Forelimb muscle (tissue), 1 donor: ENCODE measurements at regions not wholly inside any gene's neighbourhood (a gene's known extent, or its start where the extent isn't known, plus 50 kb on each side); places are given as distances from the start of the nearest gene placed in this dataset.
A peak's percentile ranks its signal among the peaks of the same experiment; 100 is the strongest.
"Not testable (repeated sequence)": the region's sequence is repeated elsewhere in the genome, so short reads cannot be mapped to it uniquely, and the experiment has no call there.

ENCODE experiments used
- DNase-seq: peaks from one replicate; pipeline ENCODE4 v3.0.0-alpha.2; 2013; ENCODE audit warnings: low read depth

DNA sequence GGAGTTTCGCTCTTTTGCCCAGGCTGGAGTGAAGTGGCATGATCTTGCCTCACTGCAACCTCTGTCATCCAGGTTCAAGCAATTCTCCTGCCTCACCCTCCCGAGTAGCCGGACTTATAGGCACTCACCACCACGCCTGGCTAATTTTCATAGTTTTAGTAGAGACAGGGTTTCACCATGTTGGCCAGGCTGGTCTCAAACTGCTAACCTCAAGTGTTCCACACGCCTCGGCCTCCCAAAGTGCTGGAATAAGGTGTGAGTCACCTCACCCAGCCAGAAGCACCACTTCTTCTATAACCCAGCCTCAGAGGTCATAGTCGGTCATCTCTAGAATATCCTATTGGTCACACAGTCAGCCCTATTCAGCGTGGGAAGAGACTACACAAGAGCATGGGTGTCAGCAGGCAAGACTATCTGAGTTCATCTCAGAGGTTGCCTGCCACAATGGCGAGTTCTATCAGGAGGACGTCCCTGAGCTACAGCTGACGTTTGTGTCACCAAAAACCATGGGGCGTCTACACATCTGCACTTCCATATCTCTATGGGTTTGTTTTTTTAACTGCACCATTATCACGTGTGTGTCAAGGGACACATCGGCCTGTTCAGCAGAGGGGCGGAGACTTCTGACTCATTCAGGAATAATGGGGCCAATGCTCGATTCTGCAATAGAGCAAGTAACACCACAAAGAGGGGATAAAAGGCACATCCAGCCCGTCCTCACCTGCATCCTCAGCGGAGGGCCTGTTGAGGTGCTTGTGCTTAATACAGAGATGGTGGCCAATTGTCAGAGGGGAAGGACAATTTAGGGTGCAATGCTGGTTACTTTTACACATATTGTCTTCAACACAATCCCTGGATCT lies 256.3 kb upstream of the IRF2BP2 start:
- DNase-seq = no peak

DNA sequence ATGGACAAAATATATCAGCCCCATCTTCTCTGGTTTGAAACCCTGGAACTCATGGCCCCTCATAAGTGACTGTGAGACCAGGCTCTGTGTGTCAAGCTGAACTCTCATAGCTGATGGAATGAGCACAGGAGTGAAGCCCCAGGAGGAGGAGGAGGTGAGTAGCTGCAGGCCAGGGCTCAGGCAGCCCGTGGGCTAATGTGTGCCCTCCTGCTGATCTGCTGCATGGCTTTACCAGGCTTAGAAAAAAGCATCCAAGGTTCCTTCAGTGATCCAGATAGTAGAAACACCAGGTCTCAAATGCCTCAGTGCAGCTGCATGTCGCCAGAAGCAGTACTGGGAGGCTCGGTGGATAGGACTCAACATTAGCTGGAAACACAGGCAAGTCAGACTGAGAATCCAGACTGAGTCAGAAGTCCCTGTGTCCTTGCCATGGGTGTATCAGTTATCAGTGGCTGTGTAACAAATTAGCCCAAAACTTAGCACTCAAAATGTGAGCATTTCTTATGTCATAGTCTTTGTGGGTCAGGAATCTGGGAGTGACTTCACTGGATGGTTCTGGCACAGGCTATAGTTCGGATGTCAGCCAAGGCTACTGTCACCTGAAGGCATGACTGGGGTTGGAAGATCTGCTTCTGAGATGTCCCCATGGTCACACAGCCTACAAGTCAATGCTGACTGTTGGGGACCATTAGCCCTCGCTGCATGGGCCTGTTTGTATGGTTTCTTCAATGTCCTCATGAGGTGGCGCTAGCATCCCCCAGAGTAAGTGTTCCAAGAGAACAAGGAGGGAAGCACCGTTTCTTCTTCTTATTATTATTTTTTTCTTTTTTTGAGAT lies 255.4 kb upstream of the IRF2BP2 start:
- no peak for DNase-seq

DNA sequence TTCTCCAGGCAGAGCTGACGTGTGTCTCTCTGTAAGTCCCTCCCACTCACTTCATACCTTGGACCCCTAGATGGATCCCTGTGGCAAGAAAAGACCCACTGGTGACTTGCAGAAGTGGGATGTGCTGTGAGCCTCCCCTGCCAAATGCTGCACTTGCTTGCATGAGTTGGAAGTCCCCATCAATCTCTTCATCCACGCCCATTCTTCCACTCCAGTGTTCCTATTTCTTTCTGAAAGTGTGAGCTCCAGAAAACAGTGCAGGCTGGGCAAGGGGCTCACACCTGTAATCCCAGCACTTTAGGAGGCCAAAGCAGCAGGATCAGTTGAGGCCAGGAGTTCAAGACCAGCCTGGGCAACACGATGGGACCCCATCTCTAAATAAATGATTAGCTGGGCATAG lies 254.1 kb upstream of the IRF2BP2 start:
- no peak for DNase-seq

DNA sequence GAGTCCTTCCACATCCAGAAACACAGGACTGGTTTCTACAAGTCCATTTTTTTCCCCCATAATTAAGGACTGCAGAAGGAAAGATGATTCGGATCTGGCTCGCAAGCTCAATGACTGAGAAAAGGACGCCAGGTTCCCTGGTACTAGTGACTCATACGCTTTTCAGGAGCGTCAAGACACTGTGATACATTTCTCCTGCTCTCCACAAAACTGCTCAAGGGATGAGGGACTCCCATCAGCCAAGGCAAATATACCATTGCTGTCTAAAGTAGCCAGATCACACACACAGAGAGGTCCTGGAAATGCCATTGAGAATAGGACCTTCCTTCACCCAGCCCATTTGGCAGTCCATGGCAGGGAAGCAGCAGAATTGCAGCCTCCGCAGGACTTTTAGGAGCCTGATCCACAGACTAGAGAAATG lies 253.6 kb upstream of the IRF2BP2 start:
- DNase-seq = no peak

DNA sequence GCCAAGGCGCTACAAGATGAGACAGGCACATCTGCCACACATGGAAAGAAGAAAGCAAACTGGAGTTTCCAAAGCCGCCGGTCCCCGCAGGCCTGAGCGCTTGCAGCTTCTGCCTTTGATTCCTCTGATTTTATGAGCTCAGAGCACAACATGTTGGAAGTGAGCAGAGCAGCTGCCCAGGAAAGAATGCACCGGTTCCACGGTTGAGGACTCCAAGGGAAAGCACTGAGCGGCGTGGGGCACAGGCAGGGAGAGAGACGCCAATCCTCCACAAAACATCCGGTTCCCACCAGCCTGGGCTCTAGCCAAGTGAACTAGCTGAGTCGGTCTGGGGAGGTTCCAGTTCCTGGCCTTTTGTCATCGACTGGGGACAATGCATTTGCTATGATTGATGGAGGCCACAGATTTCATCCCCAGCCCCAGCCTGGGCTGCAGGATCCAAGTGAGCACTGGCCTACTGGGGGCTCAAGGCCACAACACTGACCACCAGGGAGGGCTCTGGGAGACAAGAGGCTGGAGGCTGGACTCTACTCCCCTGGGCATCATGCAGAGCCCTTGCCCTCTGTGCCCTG lies 253.1 kb upstream of the IRF2BP2 start:
- DNase-seq = no peak

DNA sequence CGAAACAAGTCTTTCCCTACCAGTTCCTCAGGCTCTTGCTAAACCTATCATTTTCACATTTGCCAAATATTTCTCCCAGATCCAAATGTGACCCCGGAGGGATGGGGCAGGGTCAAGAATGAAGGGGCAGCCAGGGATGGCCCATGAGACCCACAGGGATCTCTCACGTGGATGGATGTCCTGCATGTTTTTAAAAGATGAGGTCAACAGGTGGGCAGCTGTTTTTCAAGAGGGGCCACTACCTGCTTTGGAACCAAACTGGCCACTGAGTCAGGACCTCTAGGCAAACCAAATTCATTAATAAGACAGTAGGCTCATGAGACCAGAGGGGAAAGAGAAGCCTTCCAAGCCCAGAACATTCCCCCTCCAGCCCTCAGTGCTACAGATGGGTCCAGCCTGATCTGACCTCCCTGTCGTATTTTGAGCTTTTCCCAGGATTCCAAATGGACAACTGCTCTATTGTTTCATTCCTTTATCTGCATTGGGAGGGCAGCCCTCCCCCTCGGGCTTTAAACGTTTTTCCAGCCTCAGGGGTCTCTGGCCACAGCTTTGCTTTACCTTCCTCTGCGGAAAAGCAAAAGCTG lies 252.5 kb upstream of the IRF2BP2 start:
- no peak for DNase-seq

DNA sequence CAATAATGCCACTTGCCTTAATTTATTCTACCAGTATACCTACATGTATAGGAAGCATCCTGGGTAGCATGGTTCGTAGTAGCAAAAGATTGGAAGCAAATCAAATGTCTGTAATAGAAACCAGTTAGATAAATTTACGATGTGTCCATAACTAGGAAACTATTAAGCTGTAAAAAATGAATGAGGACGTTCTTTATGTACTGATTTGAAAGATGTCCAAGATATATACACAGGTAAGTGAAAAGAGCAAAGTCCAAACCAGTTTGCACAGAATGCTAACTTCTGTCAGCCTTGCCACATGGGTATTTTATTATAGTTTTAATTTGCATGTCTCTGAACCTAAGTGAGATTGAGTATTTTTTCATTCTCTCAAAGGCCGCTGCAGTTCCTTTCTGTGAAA lies 251.8 kb upstream of the IRF2BP2 start:
- DNase-seq = no peak

DNA sequence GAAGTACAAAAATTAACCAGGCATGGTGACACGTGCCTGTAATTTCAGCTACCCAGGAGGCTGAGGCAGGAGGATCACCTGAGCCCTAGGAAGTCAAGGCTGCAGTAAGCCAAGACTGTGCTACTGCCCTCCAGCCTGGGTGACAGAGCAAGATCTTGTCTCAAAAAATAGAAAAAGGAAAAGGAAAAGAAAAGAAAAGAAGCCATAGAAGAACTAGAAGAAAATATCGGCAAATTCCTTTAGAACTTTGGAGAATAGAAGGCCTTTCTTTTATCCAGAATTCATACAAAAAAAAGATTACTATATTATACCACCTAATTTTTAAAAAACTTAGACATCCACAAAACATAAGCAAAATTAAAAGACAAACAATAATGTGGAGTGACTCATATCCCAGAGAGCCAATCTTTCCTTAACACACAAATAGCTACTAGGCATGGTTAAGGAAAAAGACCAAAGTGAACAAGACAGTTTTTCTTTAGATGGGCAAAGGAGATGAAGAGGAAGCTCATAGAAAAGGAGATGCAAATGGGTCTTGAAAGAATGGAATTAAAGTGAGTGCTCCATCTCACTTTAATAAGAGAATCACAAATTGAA lies 251.1 kb upstream of the IRF2BP2 start:
- DNase-seq = no peak

DNA sequence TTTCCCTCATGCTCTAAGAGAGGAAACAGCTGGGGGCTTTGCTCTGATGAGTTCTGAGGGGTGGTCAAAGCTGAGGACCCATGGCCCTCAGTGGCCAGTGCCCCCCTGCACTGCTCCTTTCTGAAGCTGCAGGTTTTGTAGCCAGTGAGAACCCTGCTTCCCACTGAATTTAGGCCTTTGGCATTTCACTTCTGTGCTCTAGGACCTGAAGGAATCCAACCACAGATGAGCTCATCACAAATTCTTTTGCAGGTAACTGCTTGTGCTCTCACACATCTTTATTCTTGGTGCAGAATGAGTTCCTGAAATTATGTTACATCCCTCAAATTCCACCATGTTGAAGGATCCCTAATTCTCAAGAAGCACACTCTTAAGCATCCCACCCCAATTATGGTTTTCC lies 248.7 kb upstream of the IRF2BP2 start:
- no peak for DNase-seq

DNA sequence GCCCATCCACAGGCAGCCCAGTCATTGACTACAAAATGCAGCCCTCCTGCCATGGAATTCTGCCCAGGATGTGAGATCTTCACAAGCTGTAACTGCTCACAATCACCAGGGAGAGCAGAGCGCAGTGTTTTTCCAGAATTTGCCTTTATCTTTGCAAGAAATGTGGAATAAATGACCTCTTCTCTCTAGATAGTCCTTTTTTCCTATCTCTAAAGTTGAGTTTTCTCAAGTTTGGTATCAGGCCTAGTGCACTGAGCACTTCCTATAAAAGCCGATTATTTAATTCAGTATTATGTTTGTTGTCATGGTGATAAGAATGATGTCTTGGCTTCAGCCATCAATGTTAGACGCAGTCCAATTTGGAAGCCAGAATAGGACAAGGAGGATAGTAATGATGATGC lies 246.9 kb upstream of the IRF2BP2 start:
- DNase-seq = peak; percentile 88

DNA sequence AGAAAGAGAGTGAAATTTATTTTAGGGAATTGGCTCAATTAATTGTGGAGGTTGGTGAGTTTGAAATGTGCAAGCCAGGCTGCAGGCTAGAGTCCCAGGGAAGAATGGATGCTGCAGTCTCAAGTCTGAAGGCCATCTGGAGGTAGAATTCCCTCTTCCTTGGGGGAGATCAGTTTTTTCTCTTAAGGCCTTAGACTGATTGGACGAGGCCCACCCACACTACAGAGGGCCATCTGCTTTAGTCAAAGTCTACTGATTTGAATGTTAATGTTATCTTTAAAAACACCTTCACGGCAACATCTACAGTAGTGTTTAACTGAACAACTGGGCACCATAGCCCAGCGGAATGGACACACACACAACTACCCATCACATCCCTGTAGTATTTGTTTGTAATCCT lies 245.9 kb upstream of the IRF2BP2 start:
- no peak for DNase-seq

DNA sequence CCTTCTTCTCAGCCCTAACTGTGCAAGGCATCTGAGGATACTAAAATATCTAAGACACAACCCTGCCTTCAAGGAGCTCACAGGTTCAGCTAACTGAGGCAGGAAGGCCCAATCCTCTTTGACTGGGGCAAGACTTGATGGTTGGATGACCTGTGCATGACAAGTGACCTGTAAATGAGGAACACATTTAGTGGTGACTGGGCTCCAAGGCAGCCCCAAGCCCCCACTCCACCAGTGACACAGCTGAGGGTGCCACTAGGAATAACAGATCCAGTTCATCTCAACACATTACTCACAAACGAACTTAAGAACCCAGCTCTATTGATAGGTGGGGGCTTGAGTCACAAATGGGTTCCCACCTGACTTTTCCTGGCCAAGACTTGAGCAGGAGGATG lies 244.7 kb upstream of the IRF2BP2 start:
- DNase-seq = no peak

DNA sequence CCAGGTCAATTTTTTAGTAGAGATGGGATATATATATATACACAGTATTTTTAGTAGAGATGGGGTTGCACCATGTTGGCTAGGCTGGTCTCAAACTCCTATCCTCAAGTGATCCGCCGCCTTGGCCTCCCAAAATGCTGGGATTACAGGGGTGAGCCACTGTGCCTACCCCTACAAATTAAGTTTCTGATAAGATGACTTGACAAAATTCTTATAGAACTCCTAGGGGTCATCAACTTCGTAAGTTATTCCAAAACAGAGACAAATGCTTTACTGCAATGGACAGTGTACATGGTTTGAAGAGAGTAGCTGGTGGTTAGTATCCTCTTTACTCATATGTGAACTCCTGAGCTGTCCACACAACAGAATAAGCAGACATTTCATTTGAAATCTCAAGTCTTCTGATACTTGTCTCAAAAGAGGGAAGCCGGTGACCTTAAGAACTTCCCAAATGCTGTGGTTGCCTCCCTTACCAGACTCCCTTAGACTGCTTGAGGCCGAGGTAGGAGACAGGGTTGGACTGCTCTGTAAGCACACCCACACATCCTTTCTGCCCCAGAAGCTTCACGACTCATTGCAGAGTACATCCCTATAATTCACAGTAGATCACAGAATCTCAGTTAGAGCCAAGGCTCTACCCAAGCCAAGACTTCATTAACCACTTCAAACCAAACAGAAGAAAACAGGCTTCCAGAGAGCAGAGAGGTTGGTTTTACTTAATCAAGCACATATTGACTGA lies 244.1 kb upstream of the IRF2BP2 start:
- DNase-seq = no peak

DNA sequence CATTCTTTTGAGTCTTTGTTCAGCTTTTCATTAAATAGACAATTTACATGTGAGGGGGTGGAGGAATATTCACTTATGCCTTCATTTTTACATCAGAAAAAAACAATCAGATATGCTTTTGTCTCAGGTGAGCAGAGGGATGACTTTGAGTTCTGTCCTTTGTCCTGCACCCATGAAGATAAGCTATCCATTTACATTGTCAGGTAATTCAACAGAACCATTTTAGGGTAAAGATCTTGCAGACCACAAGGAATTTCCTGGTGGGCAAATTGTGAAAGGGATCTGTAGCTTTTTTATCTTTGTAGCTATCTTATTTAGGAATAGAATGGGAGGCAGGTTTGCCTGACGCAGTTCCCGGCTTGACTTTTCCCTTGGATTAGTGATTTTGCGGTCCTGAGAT lies 242.7 kb upstream of the IRF2BP2 start:
- DNase-seq = no peak

DNA sequence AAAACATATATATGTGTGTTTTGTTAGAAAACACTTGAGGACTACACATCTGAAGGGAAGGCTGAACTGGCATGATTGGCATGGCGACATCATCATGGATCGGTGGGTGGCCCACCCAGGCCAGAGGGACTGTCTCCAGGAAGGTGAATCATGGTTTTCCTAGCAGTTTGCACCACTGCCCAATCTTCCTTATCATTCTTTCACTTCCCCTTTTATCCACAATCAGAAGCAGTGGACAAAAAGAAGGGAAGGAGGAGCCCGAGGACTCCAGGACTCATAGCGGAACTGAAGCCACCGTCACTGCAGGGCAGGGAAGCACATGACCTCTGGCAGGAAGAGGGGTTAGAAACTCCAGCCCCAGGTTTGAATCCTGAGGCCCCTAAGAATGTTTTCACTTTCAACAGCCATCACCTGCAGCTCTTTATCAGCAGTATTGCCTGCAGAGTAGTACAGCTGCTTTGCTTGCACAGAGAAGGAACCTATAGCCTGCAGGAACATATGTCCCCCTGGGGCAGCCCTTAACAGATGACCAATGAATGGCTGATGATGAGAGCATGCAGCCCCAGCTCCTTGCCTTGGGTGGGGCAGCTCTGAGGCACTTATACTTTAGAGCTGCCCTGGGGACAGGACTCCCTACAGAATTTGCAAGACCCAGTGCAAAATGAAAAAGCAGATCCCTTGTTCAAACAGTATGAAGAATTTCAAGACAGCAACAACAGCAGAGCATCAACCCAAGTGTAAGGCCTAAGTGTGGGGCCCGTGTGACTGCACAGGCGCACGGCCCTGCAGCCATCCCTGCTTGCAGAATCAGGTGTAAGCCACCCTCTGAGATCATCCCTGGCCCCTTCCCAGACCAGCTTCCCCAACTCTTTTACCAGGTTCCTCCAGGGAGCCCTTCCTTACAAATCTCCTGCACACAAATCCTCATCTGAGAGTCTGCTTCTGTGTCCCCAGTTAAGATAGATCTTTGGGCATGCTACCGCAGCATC lies 241.8 kb upstream of the IRF2BP2 start:
- DNase-seq = no peak

DNA sequence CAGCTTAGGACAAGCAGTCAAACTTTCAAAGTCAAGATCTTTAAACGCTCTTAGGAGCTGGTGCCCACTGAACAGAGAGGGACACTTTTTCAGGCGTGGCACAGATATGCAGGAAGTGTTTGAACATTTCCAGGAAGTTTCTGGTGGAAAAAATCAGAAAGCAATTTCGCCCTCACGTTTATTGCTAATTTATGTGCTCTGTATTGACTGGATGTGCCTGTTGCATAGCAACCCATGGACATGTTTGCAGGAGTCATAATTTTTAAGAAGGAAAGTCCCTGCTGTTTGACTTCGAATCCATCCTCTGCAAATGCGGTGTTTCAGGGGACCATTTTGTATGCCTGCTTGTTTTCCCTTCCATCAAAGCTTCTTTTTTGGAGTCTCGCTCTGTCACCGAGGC lies 239.9 kb upstream of the IRF2BP2 start:
- no peak for DNase-seq

DNA sequence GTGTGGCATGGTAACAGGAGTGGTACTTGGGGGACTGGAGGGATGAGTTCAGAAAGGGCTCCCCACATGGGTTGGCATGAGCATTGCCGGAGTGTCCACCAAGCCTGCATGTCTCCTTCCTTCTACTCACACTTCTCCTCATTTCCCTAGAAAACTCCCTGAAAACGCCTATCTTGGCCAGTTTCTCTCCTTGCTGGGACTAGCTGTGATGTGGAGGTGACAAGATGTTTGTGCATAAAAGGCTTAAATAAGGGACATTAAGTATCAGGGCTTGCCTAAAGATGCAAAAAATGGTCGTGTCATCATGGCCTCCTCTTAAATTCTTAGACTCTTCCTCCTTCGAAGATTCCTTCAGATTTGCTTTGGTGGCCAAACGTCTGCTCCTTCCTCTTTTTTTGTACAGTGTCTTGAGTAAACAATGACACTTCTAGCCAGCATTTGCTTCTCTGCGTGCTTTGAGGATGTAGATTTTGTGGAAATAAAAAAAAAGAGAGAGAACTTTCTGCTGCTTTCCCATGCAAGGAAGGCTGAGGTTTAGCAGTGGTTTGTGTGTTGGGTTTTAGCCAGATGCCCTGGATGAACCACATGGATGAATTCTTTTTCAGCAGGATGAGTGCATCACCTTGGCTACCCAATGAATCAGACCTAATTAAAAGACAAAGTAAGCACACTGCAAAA lies 239.1 kb upstream of the IRF2BP2 start:
- DNase-seq = no peak

DNA sequence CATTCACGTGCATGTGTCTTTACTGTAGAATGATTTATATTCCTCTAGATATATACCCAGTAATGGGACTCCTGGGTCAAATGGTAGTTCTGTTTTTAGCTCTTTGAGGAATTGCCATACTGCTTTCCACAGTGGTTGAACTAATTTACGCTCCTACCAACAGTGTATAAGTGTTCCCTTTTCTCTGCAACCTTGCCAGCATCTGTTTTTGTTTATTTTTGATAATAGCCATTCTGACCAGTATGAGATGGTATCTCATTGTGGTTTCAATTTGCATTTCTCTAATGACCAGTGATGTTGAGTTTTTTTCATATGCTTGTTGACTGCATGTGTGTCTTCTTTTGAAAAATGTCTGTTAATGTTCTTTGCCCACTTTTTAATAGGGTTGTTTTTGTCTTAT lies 236.8 kb upstream of the IRF2BP2 start:
- DNase-seq = not testable (repeated sequence)

DNA sequence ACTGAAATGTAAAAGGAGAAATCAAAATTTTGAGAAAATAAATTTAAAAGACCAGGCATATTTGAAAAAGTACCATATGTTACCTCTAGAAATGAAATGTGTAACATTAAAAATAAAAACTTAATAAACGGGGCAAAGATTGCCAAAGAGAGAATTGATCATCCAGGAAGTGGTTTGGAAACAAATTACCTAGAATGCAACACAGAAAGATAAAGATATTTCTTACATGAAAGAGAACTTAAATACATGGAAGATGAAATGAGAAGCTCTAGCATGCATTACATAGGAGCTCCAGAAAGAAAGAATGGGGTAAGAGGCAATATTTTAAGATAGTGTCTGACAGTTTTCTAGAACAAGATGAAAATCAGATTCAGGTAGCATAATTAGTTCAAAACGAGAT lies 235.9 kb upstream of the IRF2BP2 start:
- DNase-seq = no peak
